ENCODE measurements at regions not wholly inside any gene's neighbourhood (a gene's known extent, or its start where the extent isn't known, plus 50 kb on each side); places are given as distances from the start of the nearest gene placed in this dataset.

GRCh38 chr6:50539447-50539846 is 173.9 kb upstream of the TFAP2D start:
- TF ChIP-seq CTCF (conservative IDR thresholded peaks at IDR 0.05; ENCODE audit: low read depth, low read length): no peak
- TF ChIP-seq EZH2 (IDR thresholded peaks at IDR 0.05; ENCODE audit: borderline replicate concordance, low read depth, low read length, poor library complexity, severe bottlenecking): no peak

All from A673 (cell line).